RWPE1 (cell line): ENCODE measurements at regions not wholly inside any gene's neighbourhood (a gene's known extent, or its start where the extent isn't known, plus 50 kb on each side); places are given as distances from the start of the nearest gene placed in this dataset.

Source experiments
- CTCF ChIA-PET: fragments of 350-600 bp; sonication (Branson Sonifier 250); formaldehyde crosslinking; extraction: SDS; loops from one replicate; lab custom pipeline; 2021; lab: Yijun Ruan, JAX
- POLR2A ChIA-PET: fragments of 400-600 bp; formaldehyde crosslinking; extraction: SDS; loops from one replicate; lab custom pipeline; 2020; ENCODE audit warnings: antibody characterized with exemption; ENCODE audit not compliant: low non-redundant PET; lab: Yijun Ruan, JAX
- DNase-seq: peaks from one replicate; pipeline ENCODE4 v3.0.0; 2012; ENCODE audit warnings: low spot score
- H3K27ac ChIP-seq: fragments of 450-650 bp; 2 replicates; pipeline ENCODE4 v1.5.1; 2017
- TF ChIP-seq, protein P1 (sequence below): fragments of 450-650 bp; conservative IDR thresholded peaks from 2 replicates; pipeline ENCODE4 v1.5.1; 2017; ENCODE audit warnings: low read depth, mild to moderate bottlenecking

- TF ChIP-seq, protein P1, sequence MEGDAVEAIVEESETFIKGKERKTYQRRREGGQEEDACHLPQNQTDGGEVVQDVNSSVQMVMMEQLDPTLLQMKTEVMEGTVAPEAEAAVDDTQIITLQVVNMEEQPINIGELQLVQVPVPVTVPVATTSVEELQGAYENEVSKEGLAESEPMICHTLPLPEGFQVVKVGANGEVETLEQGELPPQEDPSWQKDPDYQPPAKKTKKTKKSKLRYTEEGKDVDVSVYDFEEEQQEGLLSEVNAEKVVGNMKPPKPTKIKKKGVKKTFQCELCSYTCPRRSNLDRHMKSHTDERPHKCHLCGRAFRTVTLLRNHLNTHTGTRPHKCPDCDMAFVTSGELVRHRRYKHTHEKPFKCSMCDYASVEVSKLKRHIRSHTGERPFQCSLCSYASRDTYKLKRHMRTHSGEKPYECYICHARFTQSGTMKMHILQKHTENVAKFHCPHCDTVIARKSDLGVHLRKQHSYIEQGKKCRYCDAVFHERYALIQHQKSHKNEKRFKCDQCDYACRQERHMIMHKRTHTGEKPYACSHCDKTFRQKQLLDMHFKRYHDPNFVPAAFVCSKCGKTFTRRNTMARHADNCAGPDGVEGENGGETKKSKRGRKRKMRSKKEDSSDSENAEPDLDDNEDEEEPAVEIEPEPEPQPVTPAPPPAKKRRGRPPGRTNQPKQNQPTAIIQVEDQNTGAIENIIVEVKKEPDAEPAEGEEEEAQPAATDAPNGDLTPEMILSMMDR, result no peak
- DNase-seq, result no peak
- ChIA-PET POLR2A (no interaction called here), CTCF (no interaction called here)
- H3K27ac ChIP-seq, result no peak overlapping the region
Observed at GRCh38 chr1:217138173-217138765, 415.0 kb upstream of the ESRRG start.

GRCh38 chr1:217137210-217137881 is 414.1 kb upstream of the ESRRG start:
- POLR2A ChIA-PET, result no interaction called here
- H3K27ac ChIP-seq, result no peak overlapping the region
- no peak for DNase-seq
- TF ChIP-seq, protein P1, result no peak
- CTCF ChIA-PET, result no interaction called here

GRCh38 chr1:217136895-217137205 is 413.6 kb upstream of the ESRRG start:
- H3K27ac ChIP-seq, result no peak overlapping the region
- TF ChIP-seq, protein P1, result no peak
- CTCF ChIA-PET, result no interaction called here
- POLR2A ChIA-PET, result no interaction called here
- no peak for DNase-seq

DNA sequence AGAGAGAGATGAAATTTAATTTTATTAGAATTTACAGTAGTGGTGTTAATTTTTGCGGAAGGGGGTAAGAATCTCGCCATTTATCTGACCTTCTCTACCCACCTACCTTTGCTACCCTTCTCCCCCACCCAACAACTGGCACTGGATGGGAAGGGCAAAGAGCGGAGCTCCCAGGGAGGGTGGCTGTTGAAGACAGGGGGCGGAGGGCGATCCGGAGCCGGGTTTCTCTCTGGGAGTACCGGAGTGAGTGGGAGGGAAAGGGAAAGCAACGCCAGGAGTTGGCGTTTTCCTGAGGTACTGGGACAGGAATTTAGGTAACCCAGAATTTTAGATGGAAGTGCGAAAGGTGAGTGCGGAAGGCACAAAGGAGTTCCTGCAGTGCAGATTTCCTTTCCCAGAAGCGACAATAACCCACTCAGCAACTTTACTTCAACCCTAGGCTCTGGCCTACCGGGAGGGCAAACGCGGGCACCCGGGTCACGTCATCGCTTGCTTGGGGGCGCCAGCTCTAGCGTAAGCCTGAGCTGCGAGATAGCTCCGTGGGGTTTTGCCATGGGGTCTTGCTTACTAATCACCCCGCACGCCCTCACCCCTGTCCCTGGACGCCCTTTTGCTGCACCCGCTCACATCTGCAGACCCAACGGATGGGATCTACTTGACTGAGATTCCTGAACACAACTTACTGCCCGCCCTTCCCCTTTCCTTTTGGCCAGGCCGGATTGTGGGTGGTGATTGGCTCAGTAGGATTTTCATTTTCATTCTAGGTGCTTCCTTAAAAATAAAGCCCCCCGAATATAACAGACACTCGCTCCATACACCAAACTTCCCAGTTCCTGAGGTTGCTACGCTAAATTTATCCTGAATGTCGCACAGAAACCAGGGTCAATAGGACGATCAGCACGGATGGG is 413.0 kb upstream of the ESRRG start:
- CTCF ChIA-PET, result no interaction called here
- no peak overlapping the region for H3K27ac ChIP-seq
- no peak for DNase-seq
- TF ChIP-seq, protein P1, result no peak
- POLR2A ChIA-PET, result no interaction called here

GRCh38 chr1:217135569-217135915 is 412.3 kb upstream of the ESRRG start:
- no peak overlapping the region for H3K27ac ChIP-seq
- ChIA-PET POLR2A (no interaction called here), CTCF (no interaction called here)
- TF ChIP-seq, protein P1, result no peak
- peak; percentile 13 for DNase-seq

DNA sequence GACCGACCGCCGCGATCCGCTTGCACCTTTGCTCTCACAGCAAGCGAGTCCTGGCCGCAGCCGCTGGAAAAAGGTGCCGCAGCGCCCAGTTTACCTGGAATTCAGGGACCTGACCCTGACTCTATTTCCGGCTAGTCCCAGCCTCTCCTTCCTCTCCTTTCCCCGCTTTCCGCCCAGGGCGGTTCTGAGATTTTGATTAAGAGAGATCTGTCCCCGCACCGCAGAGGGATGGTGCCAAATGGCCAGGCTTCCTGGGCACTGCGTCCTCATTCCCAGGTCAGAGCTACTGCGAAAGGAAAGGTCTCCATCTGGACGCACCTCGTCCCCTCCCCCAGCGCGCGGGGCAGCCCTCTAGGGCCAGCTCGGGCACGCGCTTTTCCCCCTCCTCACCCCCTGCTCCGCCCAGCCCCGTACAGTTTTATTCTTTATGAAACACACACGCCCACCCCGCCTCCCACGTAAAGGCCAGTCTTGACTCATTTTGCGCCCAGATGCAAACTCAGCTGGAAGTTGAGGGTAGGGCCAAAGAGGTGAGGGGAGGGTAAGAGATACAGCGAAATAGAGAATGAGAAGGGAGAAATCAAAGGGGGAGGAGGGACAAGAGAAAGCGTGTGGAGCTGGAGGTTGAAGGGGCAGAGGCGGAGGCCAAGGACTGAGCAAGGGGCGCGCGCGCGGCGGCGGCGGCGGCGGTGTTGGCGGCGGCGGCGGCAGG is 411.8 kb upstream of the ESRRG start:
- TF ChIP-seq, protein P1, result no peak
- CTCF ChIA-PET, result no interaction called here
- H3K27ac ChIP-seq, result no peak overlapping the region
- DNase-seq, result peak; percentile 4
- POLR2A ChIA-PET, result no interaction called here
